Left colon (tissue), 2 donors: ENCODE measurements at regions not wholly inside any gene's neighbourhood (a gene's known extent, or its start where the extent isn't known, plus 50 kb on each side); places are given as distances from the start of the nearest gene placed in this dataset.

ENCODE experiments used
- ATAC-seq: fragments of 200-7000 bp; cut with Tn5 transposase; one replicate; pipeline ENCODE4 v1.9.1; 2020; ENCODE audit warnings: mild to moderate bottlenecking, moderate library complexity
- DNase-seq, 2 donors: peaks; one replicate each; pipeline ENCODE4 v3.0.0-alpha.2; 2020
- intact Hi-C, 2 donors: fragments of 100-400 bp; cut with DNase I in 1 of 2; cut with micrococcal nuclease in 1 of 2; formaldehyde crosslinking; loops; one replicate each; pipeline versions ENCODE4 v1.11.2 to v1.14.0; 2022; cut with DNase I, micrococcal nuclease
- donor health status: DM: no; HTN: no; CAD: no.
- donor health status: DM: yes; HTN: yes; CAD: no.

- DNase-seq, result no peak
- no peak for ATAC-seq
- intact Hi-C loops, result no loop called here
Observed at GRCh38 chr5:28215091-28215490, 1176.7 kb upstream of the CDH9 start.

DNA sequence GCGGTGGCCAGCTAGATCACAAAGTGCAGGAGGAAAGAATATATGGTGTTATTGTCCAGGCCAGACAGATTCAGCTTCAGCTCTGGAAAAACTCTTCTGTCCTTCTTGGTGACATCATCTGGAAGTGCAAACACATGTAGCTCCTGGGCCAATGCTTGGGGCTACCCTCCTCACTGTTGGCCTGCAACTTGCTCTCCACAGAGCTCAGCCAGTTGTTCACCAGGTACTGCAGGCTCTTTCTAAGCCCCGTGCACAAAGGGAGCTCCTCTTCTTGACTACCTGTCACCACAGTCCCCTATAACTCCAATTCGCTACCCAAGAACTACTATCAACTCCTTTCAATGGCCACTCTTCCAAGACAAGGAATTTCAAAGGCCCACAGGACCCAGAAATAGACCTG, 1175.9 kb upstream of the CDH9 start:
- DNase-seq (no peak), ATAC-seq (no peak)
- intact Hi-C loops, result no loop called here

DNA sequence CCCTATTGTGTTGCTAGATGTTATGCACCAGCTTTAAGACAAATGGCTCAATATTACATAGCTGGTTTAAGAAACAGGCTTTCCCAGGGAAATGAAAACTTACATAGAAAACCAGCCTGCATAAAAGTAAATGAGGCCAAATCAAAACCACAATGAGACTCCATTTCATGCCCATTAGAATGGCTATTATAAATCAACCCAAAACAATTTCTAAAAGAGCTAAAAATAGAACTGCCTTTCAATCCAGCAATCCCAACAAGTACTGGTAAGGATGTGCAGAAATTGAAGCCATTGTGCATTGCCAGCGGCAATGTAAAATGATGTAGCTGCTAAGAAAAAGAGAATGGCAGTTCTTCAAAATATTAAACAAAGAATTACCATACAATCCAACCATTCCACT, 1170.0 kb upstream of the CDH9 start:
- intact Hi-C loops, result no loop called here
- DNase-seq (no peak), ATAC-seq (no peak)

GRCh38 chr5:28190011-28190410, 1151.6 kb upstream of the CDH9 start:
- DNase-seq (no peak), ATAC-seq (no peak)
- intact Hi-C loops, result no loop called here

- DNase-seq (no peak), ATAC-seq (no peak)
- intact Hi-C loops, result no loop called here
Observed at GRCh38 chr5:28174691-28175090, 1136.3 kb upstream of the CDH9 start.

GRCh38 chr5:28165096-28165495, 1126.7 kb upstream of the CDH9 start:
- no peak for DNase-seq
- intact Hi-C loops, result no loop called here
- ATAC-seq, result no peak

DNA sequence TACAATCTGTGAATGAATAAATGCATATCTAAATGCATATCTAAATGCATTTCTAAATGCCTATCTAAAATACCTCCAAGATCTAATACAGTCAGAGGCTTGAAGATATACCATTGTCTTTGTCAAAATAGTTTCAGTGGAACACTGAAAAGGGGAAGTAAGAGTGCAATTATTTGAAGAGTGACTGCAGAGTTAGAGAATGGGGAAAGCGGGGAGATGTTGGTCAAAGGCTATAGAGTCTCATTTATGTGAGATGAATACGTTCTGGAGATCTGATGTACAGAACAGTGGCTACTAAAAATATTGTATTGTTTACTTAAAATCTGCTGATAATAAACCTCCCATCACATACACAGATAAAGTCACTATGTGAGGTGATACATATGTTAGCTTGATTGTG, 1126.2 kb upstream of the CDH9 start:
- ATAC-seq, result no peak
- DNase-seq, result no peak
- intact Hi-C loops, result no loop called here

DNA sequence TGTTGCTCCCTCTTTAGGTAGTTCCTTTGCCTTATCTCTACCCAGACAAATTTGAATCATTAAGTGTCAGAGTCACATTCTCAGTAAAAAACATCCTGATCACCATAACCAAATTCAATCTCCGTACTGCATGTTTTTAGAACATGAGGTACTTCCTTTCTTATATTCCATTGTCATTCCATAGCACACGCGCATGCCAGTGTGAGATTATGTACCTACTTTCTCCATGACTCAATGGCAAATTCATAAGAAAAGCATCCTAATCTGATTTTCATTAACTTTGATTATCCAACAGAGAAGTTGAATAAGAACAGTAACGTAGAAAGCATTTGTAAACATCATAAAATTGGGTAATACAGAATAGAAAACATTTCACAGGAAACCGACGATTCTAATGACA, 1118.6 kb upstream of the CDH9 start:
- intact Hi-C loops, result no loop called here
- ATAC-seq, result no peak
- DNase-seq, result no peak

DNA sequence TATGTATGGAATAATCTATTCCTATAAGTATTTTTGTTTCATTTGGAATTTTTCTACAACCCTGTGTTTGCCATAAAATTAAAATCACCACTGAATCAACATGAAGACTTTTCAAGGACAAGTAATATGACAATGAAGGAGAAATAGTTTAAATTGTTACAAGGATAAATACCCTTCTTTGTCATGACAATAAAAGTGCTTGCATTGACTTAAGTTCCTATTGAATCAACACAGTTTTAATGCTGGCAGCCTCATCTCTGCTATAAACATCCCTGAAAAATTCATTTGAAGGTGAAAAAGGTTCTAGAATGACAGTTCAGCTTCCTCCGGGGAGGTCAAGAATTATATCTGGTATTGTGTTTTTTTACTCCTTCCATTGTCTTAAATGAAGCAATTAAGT, 1105.1 kb upstream of the CDH9 start:
- DNase-seq (no peak), ATAC-seq (no peak)
- intact Hi-C loops, result no loop called here

DNA sequence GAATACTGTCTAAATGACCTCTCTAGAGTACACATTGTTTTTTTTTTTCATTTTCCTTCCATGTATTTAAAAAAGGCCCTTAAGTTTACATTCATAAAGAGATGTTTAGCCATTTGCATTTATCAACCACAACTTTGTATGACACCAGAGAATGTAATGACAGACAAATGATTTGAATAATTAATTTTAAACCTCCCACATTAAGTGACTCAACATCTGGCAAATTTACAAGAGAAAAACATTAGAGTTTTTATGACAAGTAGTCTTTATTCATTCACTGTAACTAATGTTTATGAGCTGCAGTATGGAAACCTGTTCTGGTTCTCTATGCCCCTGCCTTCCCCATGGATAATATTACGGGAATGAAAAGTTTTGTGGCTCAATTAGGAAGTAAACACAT, 1093.8 kb upstream of the CDH9 start:
- ATAC-seq, result no peak
- intact Hi-C loops, result no loop called here

GRCh38 chr5:28117691-28118090, 1079.3 kb upstream of the CDH9 start:
- ATAC-seq (no peak), DNase-seq (no peak)
- intact Hi-C loops, result no loop called here

More for the DNA sequence above, 1093.8 kb upstream of the CDH9 start:
- DNase-seq, result no peak

DNA sequence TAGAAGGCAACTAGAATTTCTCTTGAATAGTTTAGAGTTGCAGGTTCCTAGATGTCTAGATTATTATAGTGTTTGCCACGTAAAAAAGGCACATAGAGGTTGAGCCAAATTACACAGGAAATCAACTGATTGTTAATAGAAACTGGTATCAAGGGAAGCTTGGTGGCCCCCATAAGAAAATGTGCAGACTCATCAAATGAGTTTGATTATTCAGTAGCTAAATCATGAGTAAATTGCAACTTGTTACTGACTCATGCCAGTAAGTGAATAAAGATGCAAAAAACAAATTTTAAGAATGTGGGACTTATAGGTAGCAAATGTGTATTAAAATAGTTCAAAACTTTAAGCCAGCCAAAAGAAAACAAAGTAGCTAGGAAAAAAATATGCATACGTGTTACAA, 1078.9 kb upstream of the CDH9 start:
- DNase-seq (no peak), ATAC-seq (no peak)
- intact Hi-C loops, result no loop called here

GRCh38 chr5:28110781-28111180, 1072.4 kb upstream of the CDH9 start:
- no peak for DNase-seq
- no peak for ATAC-seq
- intact Hi-C loops, result no loop called here

DNA sequence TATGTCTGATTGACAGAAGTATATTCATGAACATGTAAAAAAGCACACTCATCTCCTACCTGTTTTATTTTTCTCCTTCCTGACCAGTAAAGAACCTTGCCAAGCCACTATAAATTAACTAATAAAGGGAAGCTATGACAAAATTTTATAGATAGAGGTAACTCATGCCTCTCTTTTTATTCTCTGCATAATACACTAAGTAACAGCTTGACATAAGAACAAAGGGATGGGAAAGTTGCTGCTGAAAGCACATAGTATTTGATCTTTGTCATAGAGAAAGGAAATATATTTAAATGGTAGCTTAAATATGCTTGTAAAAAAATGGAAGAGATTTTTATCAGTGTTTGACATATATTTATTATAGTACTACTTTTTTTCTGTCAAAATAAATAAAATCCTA, 1065.7 kb upstream of the CDH9 start:
- DNase-seq, result no peak
- ATAC-seq, result no peak
- intact Hi-C loops, result no loop called here

- DNase-seq, result no peak
- ATAC-seq, result no peak
- intact Hi-C loops, result no loop called here
Observed at GRCh38 chr5:28084069-28084468, 1045.7 kb upstream of the CDH9 start.

DNA sequence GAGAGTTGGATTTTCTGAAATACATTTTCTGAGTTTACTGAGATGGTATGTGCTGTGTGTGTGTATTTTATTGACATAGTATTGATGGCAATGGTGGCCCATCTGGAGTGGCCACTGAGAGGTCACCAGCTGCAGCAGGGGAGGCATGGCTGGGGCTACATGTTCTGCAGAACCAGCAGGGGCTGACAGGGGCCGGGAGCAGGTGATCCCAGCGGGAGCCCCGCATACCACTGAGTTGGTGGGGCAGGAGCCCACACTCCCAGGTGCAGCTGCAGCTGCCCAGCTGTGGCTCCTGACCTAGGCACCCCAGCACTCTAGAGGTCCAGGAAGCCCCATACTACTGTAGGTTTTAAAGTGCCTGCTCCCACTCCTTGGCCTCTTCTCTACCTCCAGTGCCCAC, 1044.2 kb upstream of the CDH9 start:
- ATAC-seq, result no peak
- DNase-seq, result no peak
- intact Hi-C loops, result no loop called here

DNA sequence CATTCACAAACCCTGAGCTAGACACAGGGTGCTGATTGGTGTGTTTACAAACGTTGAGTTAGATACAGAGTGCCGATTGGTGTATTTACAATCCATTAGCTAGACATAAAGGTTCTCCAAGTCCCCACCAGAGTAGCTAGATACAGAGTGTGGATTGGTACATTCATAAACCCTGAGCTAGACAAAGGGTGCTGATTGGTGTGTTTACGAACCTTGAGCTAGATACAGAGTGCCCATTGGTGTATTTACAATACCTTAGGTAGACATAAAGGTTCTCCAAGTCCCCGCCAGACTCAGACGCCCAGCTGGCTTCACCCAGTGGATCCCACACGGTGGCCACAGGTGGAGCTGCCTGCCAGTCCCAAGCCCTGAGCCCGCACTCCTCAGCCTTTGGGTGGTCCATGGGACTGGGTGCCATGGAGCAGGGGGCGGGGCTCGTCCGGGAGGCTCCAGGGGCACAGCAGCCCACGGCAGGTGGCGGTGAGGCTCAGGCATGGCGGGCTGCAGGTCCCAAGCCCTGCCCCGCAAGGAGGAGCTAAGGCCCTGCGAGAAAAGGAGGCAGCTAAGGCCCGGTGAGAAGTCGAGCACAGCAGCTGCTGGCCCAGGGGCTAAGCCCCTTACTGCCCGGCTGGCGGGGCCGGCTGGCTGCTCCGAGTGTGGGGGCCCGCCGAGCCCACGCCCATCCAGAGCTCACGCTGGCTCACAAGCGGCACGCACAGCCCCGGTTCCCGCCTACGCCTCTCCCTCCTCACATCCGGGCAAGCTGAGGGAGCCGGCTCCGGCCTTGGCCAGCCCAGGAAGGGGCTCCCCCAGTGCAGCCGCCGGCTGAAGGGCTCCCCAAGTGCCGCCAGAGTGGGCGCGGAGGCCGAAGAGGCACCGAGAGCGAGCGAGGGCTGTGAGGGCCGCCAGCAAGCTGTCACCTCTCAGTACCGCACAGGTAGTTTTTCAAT, 1039.2 kb upstream of the CDH9 start:
- intact Hi-C loops, result no loop called here
- ATAC-seq, result no peak
- DNase-seq, result no peak

- intact Hi-C loops, result no loop called here
- ATAC-seq (no peak), DNase-seq (no peak)
Observed at GRCh38 chr5:28066856-28067255, 1028.5 kb upstream of the CDH9 start.

DNA sequence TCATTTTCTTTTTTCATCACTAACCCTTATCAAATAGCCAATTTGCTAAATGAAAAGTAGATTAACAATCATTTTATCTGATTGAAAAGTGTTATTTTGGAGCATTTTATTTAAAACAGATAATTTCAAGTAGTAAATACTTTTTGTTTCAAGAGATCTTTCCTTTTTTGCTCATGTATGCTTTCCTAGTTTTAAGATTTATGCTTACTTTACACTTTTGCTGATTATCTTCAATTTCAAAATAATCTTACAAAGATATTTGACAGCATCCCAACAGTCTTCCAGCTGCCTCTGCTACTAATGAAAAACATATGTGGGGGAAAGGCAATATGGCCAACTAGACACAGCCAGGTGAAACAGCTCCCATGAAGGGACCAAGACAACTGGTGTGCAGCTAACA, 1027.3 kb upstream of the CDH9 start:
- no peak for DNase-seq
- intact Hi-C loops, result no loop called here
- no peak for ATAC-seq

DNA sequence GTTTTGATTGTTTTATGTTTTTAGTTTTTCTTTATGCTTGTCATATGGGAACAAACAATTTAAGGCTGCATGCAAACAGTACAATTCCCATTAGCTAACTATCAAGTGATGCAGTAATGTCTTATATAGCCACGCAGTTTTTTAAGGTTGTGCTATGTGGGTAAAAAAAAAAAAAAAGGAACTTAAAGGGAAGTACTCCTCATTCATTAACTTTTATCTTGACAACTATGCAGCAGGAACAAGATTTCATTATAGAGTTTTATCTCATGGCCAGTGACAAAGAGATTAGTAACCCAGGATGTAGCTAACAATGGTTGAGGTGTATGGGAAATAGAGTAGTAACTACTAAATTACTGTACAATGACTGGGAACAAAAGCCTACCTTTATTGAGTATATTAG, 1008.2 kb upstream of the CDH9 start:
- DNase-seq (no peak), ATAC-seq (no peak)
- intact Hi-C loops, result no loop called here

GRCh38 chr5:28027851-28028250, 989.5 kb upstream of the CDH9 start:
- ATAC-seq, result no peak
- intact Hi-C loops, result no loop called here

More at GRCh38 chr5:28027851-28028250, 989.5 kb upstream of the CDH9 start:
- DNase-seq, result no peak
